VCaP (cell line): ENCODE measurements at regions not wholly inside any gene's neighbourhood (a gene's known extent, or its start where the extent isn't known, plus 50 kb on each side); places are given as distances from the start of the nearest gene placed in this dataset.
"Not testable (repeated sequence)": the region's sequence is repeated elsewhere in the genome, so short reads cannot be mapped to it uniquely, and the experiment has no call there.

Experiments
- H3K27ac ChIP-seq: fragments of 450-650 bp; 2 replicates; pipeline ENCODE4 v1.5.1; 2017
- TF ChIP-seq, protein P1 (sequence below): fragments of 450-650 bp; conservative IDR thresholded peaks from 2 replicates; pipeline ENCODE4 v1.5.1; 2017; ENCODE audit warnings: mild to moderate bottlenecking, moderate library complexity

- H3K27ac ChIP-seq: no peak overlapping the region
- TF ChIP-seq, protein P1, sequence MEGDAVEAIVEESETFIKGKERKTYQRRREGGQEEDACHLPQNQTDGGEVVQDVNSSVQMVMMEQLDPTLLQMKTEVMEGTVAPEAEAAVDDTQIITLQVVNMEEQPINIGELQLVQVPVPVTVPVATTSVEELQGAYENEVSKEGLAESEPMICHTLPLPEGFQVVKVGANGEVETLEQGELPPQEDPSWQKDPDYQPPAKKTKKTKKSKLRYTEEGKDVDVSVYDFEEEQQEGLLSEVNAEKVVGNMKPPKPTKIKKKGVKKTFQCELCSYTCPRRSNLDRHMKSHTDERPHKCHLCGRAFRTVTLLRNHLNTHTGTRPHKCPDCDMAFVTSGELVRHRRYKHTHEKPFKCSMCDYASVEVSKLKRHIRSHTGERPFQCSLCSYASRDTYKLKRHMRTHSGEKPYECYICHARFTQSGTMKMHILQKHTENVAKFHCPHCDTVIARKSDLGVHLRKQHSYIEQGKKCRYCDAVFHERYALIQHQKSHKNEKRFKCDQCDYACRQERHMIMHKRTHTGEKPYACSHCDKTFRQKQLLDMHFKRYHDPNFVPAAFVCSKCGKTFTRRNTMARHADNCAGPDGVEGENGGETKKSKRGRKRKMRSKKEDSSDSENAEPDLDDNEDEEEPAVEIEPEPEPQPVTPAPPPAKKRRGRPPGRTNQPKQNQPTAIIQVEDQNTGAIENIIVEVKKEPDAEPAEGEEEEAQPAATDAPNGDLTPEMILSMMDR: no peak
Measured at GRCh38 chr14:83624541-83624940, 1905.4 kb upstream of the FLRT2 start.

GRCh38 chr14:83632375-83632774 is 1897.6 kb upstream of the FLRT2 start:
- H3K27ac ChIP-seq: no peak overlapping the region
- TF ChIP-seq, protein P1: no peak

- no peak overlapping the region for H3K27ac ChIP-seq
- TF ChIP-seq, protein P1: no peak
Measured at GRCh38 chr14:83638748-83639504, 1891.0 kb upstream of the FLRT2 start.

GRCh38 chr14:83639505-83639875 is 1890.5 kb upstream of the FLRT2 start:
- H3K27ac ChIP-seq: not testable (repeated sequence)

- TF ChIP-seq, protein P1: no peak
- H3K27ac ChIP-seq: no peak overlapping the region
Measured at GRCh38 chr14:83646228-83646627, 1883.7 kb upstream of the FLRT2 start.

- TF ChIP-seq, protein P1: no peak
- H3K27ac ChIP-seq: no peak overlapping the region
Measured at GRCh38 chr14:83660597-83660996, 1869.3 kb upstream of the FLRT2 start.

GRCh38 chr14:83664389-83664788 is 1865.6 kb upstream of the FLRT2 start:
- TF ChIP-seq, protein P1: no peak
- H3K27ac ChIP-seq: no peak overlapping the region

DNA sequence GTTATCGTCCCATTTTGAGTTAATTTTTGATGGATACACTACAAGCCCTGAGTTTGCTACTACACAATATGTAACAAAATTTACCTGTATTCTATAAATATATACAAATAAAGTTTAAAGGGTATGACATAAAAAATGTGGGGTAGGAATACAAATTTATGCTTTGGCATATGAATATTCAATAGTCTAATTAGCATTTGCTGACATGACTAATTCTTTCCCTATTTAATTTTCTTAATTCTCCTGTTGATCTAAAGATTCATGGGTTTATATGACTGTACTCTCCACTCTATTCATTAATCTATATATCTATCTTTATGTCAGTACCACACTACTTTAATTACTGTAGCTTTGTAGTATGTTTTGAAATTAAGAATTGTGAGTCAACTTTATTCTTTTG is 1840.7 kb upstream of the FLRT2 start:
- no peak overlapping the region for H3K27ac ChIP-seq
- TF ChIP-seq, protein P1: no peak
